Astrocyte (in vitro differentiated cells and primary cell): ENCODE measurements at regions not wholly inside any gene's neighbourhood (a gene's known extent, or its start where the extent isn't known, plus 50 kb on each side); places are given as distances from the start of the nearest gene placed in this dataset.

Experiments used
- EZH2 ChIP-seq: IDR thresholded peaks from 2 replicates; pipeline ENCODE4 v1.6.1; 2012; ENCODE audit warnings: mild to moderate bottlenecking, low read length, inconsistent platforms; ENCODE audit not compliant: insufficient read depth
- TF ChIP-seq, protein P1 (sequence below): IDR thresholded peaks from 2 replicates; pipeline ENCODE4 v1.5.1; 2011; ENCODE audit warnings: low read depth, mild to moderate bottlenecking, inconsistent platforms, low read length, moderate library complexity; ENCODE audit not compliant: insufficient read depth

DNA sequence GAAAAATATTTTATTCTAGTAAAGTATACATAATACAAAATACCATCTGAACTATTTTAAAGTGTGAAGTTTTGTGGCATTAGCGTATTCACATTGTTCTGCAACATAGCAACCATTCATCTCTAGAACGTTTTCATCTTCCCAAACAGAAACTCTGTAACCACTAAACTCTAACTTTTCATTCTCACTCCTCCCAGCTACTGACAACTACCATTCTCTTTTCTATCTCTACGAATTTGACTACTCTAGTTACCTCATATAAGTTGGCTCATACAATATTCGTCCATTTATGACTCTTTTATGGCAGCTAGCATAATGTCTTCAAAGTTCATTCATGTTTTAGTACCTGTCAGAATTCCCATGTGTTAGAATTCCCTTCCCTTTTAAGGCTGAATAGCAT, 150.5 kb upstream of the MIR17HG start:
- TF ChIP-seq, protein P1, sequence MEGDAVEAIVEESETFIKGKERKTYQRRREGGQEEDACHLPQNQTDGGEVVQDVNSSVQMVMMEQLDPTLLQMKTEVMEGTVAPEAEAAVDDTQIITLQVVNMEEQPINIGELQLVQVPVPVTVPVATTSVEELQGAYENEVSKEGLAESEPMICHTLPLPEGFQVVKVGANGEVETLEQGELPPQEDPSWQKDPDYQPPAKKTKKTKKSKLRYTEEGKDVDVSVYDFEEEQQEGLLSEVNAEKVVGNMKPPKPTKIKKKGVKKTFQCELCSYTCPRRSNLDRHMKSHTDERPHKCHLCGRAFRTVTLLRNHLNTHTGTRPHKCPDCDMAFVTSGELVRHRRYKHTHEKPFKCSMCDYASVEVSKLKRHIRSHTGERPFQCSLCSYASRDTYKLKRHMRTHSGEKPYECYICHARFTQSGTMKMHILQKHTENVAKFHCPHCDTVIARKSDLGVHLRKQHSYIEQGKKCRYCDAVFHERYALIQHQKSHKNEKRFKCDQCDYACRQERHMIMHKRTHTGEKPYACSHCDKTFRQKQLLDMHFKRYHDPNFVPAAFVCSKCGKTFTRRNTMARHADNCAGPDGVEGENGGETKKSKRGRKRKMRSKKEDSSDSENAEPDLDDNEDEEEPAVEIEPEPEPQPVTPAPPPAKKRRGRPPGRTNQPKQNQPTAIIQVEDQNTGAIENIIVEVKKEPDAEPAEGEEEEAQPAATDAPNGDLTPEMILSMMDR, result no peak
- no peak for TF ChIP-seq EZH2
